SJSA1 (cell line): ENCODE measurements at regions not wholly inside any gene's neighbourhood (a gene's known extent, or its start where the extent isn't known, plus 50 kb on each side); places are given as distances from the start of the nearest gene placed in this dataset.
A peak's percentile ranks its signal among the peaks of the same experiment; 100 is the strongest.

Source experiments
- DNase-seq, 2 experiments: peaks; one replicate each; pipeline ENCODE4 v3.0.0-alpha.2; 2015 to 2020; ENCODE audit warnings: low spot score in 2 of 2, low read depth in 1 of 2
- H3K27ac ChIP-seq: fragments of 250-450 bp; sonication (Bioruptor Pico); 2 replicates; pipeline ENCODE4 v1.5.1; 2020; ENCODE audit warnings: mild to moderate bottlenecking, moderate library complexity
- H3K27me3 ChIP-seq: fragments of 250-450 bp; sonication (Bioruptor Pico); replicated peaks from 2 replicates; pipeline ENCODE4 v1.5.1; 2020; ENCODE audit warnings: mild to moderate bottlenecking, moderate library complexity
- H3K36me3 ChIP-seq: fragments of 250-450 bp; sonication (Bioruptor Pico); 2 replicates; pipeline ENCODE4 v1.5.1; 2020; ENCODE audit warnings: mild to moderate bottlenecking
- H3K4me1 ChIP-seq: fragments of 250-450 bp; sonication (Bioruptor Pico); replicated peaks from 2 replicates; pipeline ENCODE4 v1.6.1; 2021; ENCODE audit warnings: mild to moderate bottlenecking
- H3K4me3 ChIP-seq: fragments of 250-450 bp; sonication (Bioruptor Pico); 2 replicates; pipeline ENCODE4 v1.5.1; 2020; ENCODE audit warnings: mild to moderate bottlenecking
- H3K9me3 ChIP-seq: fragments of 250-450 bp; sonication (Bioruptor Pico); replicated peaks from 2 replicates; pipeline ENCODE4 v1.5.1; 2020; ENCODE audit warnings: mild to moderate bottlenecking

- no peak overlapping the region for H3K4me3 ChIP-seq
Observed at GRCh38 chr15:39084674-39085530, 496.0 kb upstream of the THBS1 start.

GRCh38 chr15:39086641-39087040 is 494.2 kb upstream of the THBS1 start:
- H3K4me1 ChIP-seq, result peaks cover 14% of the 10 kb centered on the region
- H3K27me3 ChIP-seq, result no peaks in the 10 kb centered on the region
- H3K9me3 ChIP-seq, result 0 out of 2 replicates have a peak, but pooled peaks cover 3% of the 10 kb centered on the region
- H3K36me3 ChIP-seq, result 0 out of 2 replicates have a peak, but pooled peaks cover 3% of the 10 kb centered on the region
- H3K27ac ChIP-seq, result no peak overlapping the region
- DNase-seq, result no peak
- no peak overlapping the region for H3K4me3 ChIP-seq

More at GRCh38 chr15:39084674-39085530, 496.0 kb upstream of the THBS1 start:
- H3K9me3 ChIP-seq, result 0 out of 2 replicates have a peak, but pooled peaks cover 3% of the 10 kb centered on the region
- H3K36me3 ChIP-seq, result 0 out of 2 replicates have a peak, but pooled peaks cover 3% of the 10 kb centered on the region
- DNase-seq, result peak; percentile 43 to 48
- H3K27me3 ChIP-seq, result no peaks in the 10 kb centered on the region
- H3K4me1 ChIP-seq, result peaks cover 14% of the 10 kb centered on the region
- peak overlapping the region; percentile 42 for H3K27ac ChIP-seq

GRCh38 chr15:39088156-39088555 is 492.7 kb upstream of the THBS1 start:
- peaks cover 14% of the 10 kb centered on the region for H3K4me1 ChIP-seq
- no peak overlapping the region for H3K4me3 ChIP-seq
- no peak overlapping the region for H3K27ac ChIP-seq
- 0 out of 2 replicates have a peak, but pooled peaks cover 3% of the 10 kb centered on the region for H3K9me3 ChIP-seq
- no peak for DNase-seq
- no peaks in the 10 kb centered on the region for H3K27me3 ChIP-seq
- H3K36me3 ChIP-seq, result 0 out of 2 replicates have a peak, but pooled peaks cover 3% of the 10 kb centered on the region

GRCh38 chr15:39092354-39092753 is 488.5 kb upstream of the THBS1 start:
- H3K27ac ChIP-seq, result no peak overlapping the region
- no peaks in the 10 kb centered on the region for H3K9me3 ChIP-seq
- no peak overlapping the region for H3K4me3 ChIP-seq
- H3K27me3 ChIP-seq, result no peaks in the 10 kb centered on the region
- no peak for DNase-seq
- H3K4me1 ChIP-seq, result peaks cover 9% of the 10 kb centered on the region
- H3K36me3 ChIP-seq, result no peaks in the 10 kb centered on the region

DNA sequence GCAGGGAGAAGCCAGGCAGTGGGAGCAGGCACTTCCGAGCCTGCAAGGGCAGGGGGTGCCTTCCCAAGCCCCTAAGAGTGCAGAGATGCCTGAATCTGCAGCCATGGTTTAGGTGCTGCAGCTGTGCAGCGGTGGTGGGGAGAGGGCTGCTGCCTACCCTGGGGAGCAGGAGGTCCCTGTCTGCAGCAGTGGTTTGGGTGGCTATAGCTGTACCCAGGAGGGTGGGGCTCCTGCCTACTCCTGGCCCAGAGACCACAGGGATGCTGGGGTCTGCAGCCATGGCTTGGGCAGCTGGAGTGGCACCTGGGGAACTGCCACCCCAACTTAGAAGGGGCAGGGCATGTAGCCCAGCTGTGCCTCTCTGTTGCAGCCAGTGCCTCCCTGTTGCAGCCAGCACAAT is 488.1 kb upstream of the THBS1 start:
- Histone ChIP-seq H3K27me3 (no peaks in the 10 kb centered on the region), H3K9me3 (no peaks in the 10 kb centered on the region), H3K4me1 (peaks cover 9% of the 10 kb centered on the region), H3K4me3 (no peak overlapping the region), H3K27ac (no peak overlapping the region), H3K36me3 (no peaks in the 10 kb centered on the region)
- DNase-seq, result no peak

DNA sequence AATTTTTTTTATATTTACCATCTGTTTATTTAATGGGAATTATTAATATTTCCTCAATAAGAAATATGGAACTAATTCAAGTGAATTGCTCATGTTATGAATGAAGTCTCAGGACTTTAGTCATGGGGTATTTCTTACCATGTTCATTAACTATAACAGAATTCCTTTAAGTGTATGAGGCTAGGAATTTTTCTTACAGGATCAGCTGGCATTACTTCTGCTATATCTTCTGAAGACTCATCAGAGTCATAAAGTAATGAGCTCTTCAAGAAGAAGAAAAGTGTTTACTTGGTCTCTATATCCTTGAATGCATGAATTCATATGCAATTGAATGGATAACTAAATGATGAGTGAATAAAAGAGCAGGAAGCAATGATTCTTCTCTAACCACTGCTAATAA is 486.8 kb upstream of the THBS1 start:
- Histone ChIP-seq H3K4me3 (no peak overlapping the region), H3K27ac (no peak overlapping the region), H3K9me3 (no peaks in the 10 kb centered on the region), H3K27me3 (no peaks in the 10 kb centered on the region), H3K4me1 (peaks cover 9% of the 10 kb centered on the region), H3K36me3 (no peaks in the 10 kb centered on the region)
- DNase-seq, result no peak

- DNase-seq, result no peak
Observed at GRCh38 chr15:39095218-39095879, 485.5 kb upstream of the THBS1 start.

DNA sequence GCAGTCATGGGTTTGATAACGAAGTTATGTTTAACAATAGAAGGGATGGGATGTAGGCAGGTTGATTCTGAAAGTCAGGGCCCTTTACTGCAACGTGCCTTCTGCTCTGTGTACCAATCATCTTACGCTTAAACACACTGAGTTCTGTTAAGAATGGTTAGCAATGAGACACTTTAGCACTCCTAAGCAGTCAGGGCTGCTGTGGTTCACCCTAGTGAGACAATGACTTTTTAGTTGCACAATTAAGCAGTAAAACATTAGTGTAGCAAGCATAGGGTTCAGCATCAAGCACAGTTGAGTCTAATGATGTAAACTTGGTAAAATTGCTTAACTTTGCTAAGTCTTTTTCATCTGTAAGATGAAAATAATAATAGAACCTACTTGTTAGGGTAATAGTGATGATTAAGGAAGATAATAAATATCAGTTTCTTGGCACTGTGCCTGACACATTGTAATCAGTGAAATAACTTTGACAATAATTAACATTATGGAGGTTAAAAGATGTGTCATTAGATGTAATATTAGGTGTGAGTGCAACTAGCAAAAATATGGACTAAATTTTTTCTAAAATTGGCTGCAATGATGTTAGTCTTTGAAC is 484.2 kb upstream of the THBS1 start:
- no peaks in the 10 kb centered on the region for H3K36me3 ChIP-seq
- H3K27me3 ChIP-seq, result no peaks in the 10 kb centered on the region
- no peak overlapping the region for H3K4me3 ChIP-seq
- H3K27ac ChIP-seq, result no peak overlapping the region
- no peaks in the 10 kb centered on the region for H3K9me3 ChIP-seq
- H3K4me1 ChIP-seq, result peaks cover 17% of the 10 kb centered on the region
- no peak for DNase-seq

More at GRCh38 chr15:39095218-39095879, 485.5 kb upstream of the THBS1 start:
- H3K4me1 ChIP-seq, result peaks cover 15% of the 10 kb centered on the region
- no peak overlapping the region for H3K4me3 ChIP-seq
- H3K36me3 ChIP-seq, result no peaks in the 10 kb centered on the region
- no peaks in the 10 kb centered on the region for H3K27me3 ChIP-seq
- H3K27ac ChIP-seq, result no peak overlapping the region; the same call in 1 of the 2 replicates
- no peaks in the 10 kb centered on the region for H3K9me3 ChIP-seq

DNA sequence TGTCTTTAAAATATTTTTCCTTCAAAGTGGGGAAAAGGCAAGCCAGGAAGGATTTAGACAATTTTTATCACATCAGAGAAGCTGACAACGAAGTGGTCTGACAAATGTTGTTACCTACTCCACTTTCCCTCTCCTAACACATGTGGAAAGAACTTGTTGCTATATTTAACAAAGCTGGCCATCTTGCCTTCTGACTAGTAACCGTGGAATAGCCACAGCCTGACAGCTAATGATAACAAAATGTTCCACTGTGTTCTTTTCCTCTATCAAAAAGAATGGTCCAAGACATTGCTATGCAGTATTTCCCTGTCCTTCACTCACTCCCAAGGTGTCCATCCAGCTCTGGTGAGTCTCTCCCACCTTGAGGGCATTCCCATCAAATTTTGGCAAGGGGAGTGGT is 481.4 kb upstream of the THBS1 start:
- Histone ChIP-seq H3K27ac (no peak overlapping the region), H3K27me3 (no peaks in the 10 kb centered on the region), H3K36me3 (no peaks in the 10 kb centered on the region), H3K4me3 (no peak overlapping the region), H3K9me3 (no peaks in the 10 kb centered on the region), H3K4me1 (peaks cover 23% of the 10 kb centered on the region)
- no peak for DNase-seq

DNA sequence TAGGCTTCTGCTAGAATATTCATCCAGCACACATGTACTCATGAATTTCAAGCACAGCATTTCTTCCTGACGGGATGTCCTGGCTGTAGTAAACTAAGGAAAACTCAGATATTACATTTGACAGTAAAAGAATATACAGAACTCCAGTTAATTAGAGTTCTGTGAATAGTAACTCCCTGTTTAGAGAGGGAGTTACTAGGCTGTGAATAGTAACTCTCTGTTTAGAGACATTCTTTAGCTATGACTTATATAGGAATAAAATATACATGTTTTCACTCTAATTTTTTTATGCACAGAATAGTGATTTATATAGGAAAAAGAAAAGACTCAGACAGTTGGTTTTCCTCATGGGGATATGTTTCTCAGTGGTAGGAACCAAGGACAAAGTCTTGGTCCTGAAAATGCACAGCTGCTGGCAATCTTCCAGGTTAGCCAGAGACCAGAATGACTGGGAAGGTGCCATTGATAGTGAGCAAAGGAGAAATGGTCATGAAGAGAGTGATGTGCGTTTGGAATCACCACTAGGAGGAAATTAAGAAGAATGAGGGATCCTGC is 480.7 kb upstream of the THBS1 start:
- DNase-seq, result no peak
- no peaks in the 10 kb centered on the region for H3K9me3 ChIP-seq
- H3K4me3 ChIP-seq, result no peak overlapping the region
- H3K36me3 ChIP-seq, result no peaks in the 10 kb centered on the region
- peaks cover 17% of the 10 kb centered on the region for H3K4me1 ChIP-seq
- H3K27me3 ChIP-seq, result no peaks in the 10 kb centered on the region
- H3K27ac ChIP-seq, result no peak overlapping the region

GRCh38 chr15:39102431-39102830 is 478.4 kb upstream of the THBS1 start:
- DNase-seq, result no peak
- Histone ChIP-seq H3K4me1 (peaks cover 14% of the 10 kb centered on the region), H3K27ac (no peak overlapping the region)

GRCh38 chr15:39106950-39107349 is 473.9 kb upstream of the THBS1 start:
- peaks cover 26% of the 10 kb centered on the region for H3K4me1 ChIP-seq
- H3K27me3 ChIP-seq, result no peaks in the 10 kb centered on the region
- H3K27ac ChIP-seq, result no peak overlapping the region
- no peaks in the 10 kb centered on the region for H3K36me3 ChIP-seq
- no peak for DNase-seq
- no peak overlapping the region for H3K4me3 ChIP-seq
- no peaks in the 10 kb centered on the region for H3K9me3 ChIP-seq

More at GRCh38 chr15:39102431-39102830, 478.4 kb upstream of the THBS1 start:
- no peaks in the 10 kb centered on the region for H3K9me3 ChIP-seq
- no peaks in the 10 kb centered on the region for H3K36me3 ChIP-seq
- H3K4me3 ChIP-seq, result no peak overlapping the region
- H3K27me3 ChIP-seq, result no peaks in the 10 kb centered on the region

- no peaks in the 10 kb centered on the region for H3K9me3 ChIP-seq
- H3K4me1 ChIP-seq, result peaks cover 20% of the 10 kb centered on the region
- DNase-seq, result no peak
- H3K27ac ChIP-seq, result no peak overlapping the region
- H3K36me3 ChIP-seq, result no peaks in the 10 kb centered on the region
- H3K4me3 ChIP-seq, result no peak overlapping the region
- H3K27me3 ChIP-seq, result no peaks in the 10 kb centered on the region
Observed at GRCh38 chr15:39108021-39108420, 472.9 kb upstream of the THBS1 start.
